ENCODE measurements at regions not wholly inside any gene's neighbourhood (a gene's known extent, or its start where the extent isn't known, plus 50 kb on each side); places are given as distances from the start of the nearest gene placed in this dataset.

DNA sequence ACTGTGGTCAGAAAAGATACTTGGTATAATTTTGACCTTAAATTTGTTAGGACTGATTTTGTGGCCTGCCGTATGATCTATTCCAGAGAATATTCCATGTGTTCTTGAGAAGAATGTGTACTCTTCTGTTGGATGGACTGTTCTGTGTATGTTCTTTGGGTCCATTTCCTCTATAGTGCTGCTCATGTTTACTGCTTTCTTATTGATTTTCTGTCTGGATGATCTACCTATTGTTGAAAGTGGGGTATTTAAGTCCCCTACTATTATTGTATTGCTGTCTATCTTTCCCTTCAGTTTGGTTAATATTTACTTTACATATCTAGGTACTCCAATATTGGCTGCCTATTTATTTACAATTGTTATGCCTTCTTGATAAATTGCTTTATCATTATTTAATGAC is 298.4 kb downstream of the BCKDHB start:
- 44% methylated on average over 1 of the region's 1 CpG for WGBS

DNA sequence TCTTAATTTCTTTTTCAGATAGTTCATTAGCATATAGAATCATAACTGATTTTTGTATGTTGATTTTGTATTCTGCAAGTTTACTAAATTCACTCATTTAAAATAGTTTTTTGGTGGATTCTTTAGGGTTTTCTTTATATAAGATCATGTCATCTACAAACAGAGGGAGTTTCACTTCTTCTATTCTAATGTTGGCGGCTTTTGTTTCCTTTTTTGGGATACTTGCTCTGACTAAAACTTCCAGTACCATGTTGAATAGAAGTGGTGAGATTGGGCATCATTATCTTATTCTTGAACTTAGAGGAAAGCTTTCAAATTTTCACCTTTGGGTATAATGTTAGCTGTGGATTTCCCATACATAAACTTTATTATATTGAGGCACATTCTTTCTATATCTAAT is 296.9 kb downstream of the BCKDHB start:
- H3K27me3 ChIP-seq (ENCODE audit: control insufficient read depth in 4 of 4, insufficient read depth in 4 of 4, low read length in 3 of 4): no peaks in the 10 kb centered on the region
- no peak overlapping the region for H3K9ac ChIP-seq (ENCODE audit: low read depth in 1 of 2, low read length in 2 of 2)
- no peak overlapping the region for H3K4me3 ChIP-seq (ENCODE audit: low read depth in 1 of 3, low read length in 3 of 3)
- H3K27ac ChIP-seq (ENCODE audit: low read depth in 1 of 2, low read length in 2 of 2): no peak overlapping the region
- TF ChIP-seq, protein P1, sequence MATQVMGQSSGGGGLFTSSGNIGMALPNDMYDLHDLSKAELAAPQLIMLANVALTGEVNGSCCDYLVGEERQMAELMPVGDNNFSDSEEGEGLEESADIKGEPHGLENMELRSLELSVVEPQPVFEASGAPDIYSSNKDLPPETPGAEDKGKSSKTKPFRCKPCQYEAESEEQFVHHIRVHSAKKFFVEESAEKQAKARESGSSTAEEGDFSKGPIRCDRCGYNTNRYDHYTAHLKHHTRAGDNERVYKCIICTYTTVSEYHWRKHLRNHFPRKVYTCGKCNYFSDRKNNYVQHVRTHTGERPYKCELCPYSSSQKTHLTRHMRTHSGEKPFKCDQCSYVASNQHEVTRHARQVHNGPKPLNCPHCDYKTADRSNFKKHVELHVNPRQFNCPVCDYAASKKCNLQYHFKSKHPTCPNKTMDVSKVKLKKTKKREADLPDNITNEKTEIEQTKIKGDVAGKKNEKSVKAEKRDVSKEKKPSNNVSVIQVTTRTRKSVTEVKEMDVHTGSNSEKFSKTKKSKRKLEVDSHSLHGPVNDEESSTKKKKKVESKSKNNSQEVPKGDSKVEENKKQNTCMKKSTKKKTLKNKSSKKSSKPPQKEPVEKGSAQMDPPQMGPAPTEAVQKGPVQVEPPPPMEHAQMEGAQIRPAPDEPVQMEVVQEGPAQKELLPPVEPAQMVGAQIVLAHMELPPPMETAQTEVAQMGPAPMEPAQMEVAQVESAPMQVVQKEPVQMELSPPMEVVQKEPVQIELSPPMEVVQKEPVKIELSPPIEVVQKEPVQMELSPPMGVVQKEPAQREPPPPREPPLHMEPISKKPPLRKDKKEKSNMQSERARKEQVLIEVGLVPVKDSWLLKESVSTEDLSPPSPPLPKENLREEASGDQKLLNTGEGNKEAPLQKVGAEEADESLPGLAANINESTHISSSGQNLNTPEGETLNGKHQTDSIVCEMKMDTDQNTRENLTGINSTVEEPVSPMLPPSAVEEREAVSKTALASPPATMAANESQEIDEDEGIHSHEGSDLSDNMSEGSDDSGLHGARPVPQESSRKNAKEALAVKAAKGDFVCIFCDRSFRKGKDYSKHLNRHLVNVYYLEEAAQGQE (IDR thresholded peaks at IDR 0.05): no peak
- no peak for TF ChIP-seq YY1 (IDR thresholded peaks at IDR 0.05)
- no peaks in the 10 kb centered on the region for H3K36me3 ChIP-seq (ENCODE audit: control insufficient read depth in 4 of 4, insufficient read depth in 3 of 4, low read depth in 1 of 4, low read length in 3 of 4)
- no peak for DNase-seq (ENCODE audit: low spot score)
- H3K9me3 ChIP-seq (ENCODE audit: control insufficient read depth in 4 of 4, low read length in 3 of 4): no peaks in the 10 kb centered on the region
- peaks cover 0 to 6% (median 3%) of the 10 kb centered on the region in 4 donors for H3K4me1 ChIP-seq (ENCODE audit: control insufficient read depth in 4 of 4, insufficient read depth in 4 of 4, low read length in 3 of 4)
- 94% methylated on average over 1 of the region's 1 CpG for WGBS

More for the DNA sequence above, 298.4 kb downstream of the BCKDHB start:
- peaks cover 0 to 6% (median 3%) of the 10 kb centered on the region in 4 donors for H3K4me1 ChIP-seq (ENCODE audit: control insufficient read depth in 4 of 4, insufficient read depth in 4 of 4, low read length in 3 of 4)
- no peaks in the 10 kb centered on the region for H3K36me3 ChIP-seq (ENCODE audit: control insufficient read depth in 4 of 4, insufficient read depth in 3 of 4, low read depth in 1 of 4, low read length in 3 of 4)
- TF ChIP-seq, protein P1 (IDR thresholded peaks at IDR 0.05): no peak
- TF ChIP-seq RXRA (IDR thresholded peaks at IDR 0.05): no peak
- no peak for TF ChIP-seq HNF4A (conservative IDR thresholded peaks at IDR 0.05)
- TF ChIP-seq EGR1 (IDR thresholded peaks at IDR 0.05; ENCODE audit: low read depth in 2 of 2): no peak
- TF ChIP-seq SP1 (IDR thresholded peaks at IDR 0.05): no peak
- TF ChIP-seq RAD21 (IDR thresholded peaks at IDR 0.05): no peak
- TF ChIP-seq, protein P2, sequence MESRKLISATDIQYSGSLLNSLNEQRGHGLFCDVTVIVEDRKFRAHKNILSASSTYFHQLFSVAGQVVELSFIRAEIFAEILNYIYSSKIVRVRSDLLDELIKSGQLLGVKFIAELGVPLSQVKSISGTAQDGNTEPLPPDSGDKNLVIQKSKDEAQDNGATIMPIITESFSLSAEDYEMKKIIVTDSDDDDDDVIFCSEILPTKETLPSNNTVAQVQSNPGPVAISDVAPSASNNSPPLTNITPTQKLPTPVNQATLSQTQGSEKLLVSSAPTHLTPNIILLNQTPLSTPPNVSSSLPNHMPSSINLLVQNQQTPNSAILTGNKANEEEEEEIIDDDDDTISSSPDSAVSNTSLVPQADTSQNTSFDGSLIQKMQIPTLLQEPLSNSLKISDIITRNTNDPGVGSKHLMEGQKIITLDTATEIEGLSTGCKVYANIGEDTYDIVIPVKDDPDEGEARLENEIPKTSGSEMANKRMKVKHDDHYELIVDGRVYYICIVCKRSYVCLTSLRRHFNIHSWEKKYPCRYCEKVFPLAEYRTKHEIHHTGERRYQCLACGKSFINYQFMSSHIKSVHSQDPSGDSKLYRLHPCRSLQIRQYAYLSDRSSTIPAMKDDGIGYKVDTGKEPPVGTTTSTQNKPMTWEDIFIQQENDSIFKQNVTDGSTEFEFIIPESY (IDR thresholded peaks at IDR 0.05): no peak
- no peak for TF ChIP-seq FOXA1 (IDR thresholded peaks at IDR 0.05)
- TF ChIP-seq, protein P3, sequence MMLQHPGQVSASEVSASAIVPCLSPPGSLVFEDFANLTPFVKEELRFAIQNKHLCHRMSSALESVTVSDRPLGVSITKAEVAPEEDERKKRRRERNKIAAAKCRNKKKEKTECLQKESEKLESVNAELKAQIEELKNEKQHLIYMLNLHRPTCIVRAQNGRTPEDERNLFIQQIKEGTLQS (IDR thresholded peaks at IDR 0.05): no peak
- TF ChIP-seq JUND (IDR thresholded peaks at IDR 0.05): no peak
- TF ChIP-seq, protein P4, sequence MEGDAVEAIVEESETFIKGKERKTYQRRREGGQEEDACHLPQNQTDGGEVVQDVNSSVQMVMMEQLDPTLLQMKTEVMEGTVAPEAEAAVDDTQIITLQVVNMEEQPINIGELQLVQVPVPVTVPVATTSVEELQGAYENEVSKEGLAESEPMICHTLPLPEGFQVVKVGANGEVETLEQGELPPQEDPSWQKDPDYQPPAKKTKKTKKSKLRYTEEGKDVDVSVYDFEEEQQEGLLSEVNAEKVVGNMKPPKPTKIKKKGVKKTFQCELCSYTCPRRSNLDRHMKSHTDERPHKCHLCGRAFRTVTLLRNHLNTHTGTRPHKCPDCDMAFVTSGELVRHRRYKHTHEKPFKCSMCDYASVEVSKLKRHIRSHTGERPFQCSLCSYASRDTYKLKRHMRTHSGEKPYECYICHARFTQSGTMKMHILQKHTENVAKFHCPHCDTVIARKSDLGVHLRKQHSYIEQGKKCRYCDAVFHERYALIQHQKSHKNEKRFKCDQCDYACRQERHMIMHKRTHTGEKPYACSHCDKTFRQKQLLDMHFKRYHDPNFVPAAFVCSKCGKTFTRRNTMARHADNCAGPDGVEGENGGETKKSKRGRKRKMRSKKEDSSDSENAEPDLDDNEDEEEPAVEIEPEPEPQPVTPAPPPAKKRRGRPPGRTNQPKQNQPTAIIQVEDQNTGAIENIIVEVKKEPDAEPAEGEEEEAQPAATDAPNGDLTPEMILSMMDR (IDR thresholded peaks at IDR 0.05; ENCODE audit: low read depth, low read length, missing input control): no peak
- TF ChIP-seq, protein P5, sequence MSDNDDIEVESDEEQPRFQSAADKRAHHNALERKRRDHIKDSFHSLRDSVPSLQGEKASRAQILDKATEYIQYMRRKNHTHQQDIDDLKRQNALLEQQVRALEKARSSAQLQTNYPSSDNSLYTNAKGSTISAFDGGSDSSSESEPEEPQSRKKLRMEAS (IDR thresholded peaks at IDR 0.05): no peak
- no peak for TF ChIP-seq GABPA (IDR thresholded peaks at IDR 0.05 in 1 of 2, conservative IDR thresholded peaks at IDR 0.05 in 1 of 2)
- no peak for TF ChIP-seq YY1 (IDR thresholded peaks at IDR 0.05)
- no peak for TF ChIP-seq HNF4G (IDR thresholded peaks at IDR 0.05)
- no peak for TF ChIP-seq NR2F2 (IDR thresholded peaks at IDR 0.05)
- TF ChIP-seq FOXA2 (IDR thresholded peaks at IDR 0.05): no peak
- no peak for TF ChIP-seq TAF1 (conservative IDR thresholded peaks at IDR 0.05)
- no peak overlapping the region for H3K9ac ChIP-seq (ENCODE audit: low read depth in 1 of 2, low read length in 2 of 2)
- no peaks in the 10 kb centered on the region for H3K9me3 ChIP-seq (ENCODE audit: control insufficient read depth in 4 of 4, low read length in 3 of 4)
- H3K27ac ChIP-seq (ENCODE audit: low read depth in 1 of 2, low read length in 2 of 2): no peak overlapping the region
- DNase-seq (ENCODE audit: low spot score): no peak
- H3K4me3 ChIP-seq (ENCODE audit: low read depth in 1 of 3, low read length in 3 of 3): no peak overlapping the region
- no peaks in the 10 kb centered on the region for H3K27me3 ChIP-seq (ENCODE audit: control insufficient read depth in 4 of 4, insufficient read depth in 4 of 4, low read length in 3 of 4)
